Loucy (cell line): ENCODE measurements at regions not wholly inside any gene's neighbourhood (a gene's known extent, or its start where the extent isn't known, plus 50 kb on each side); places are given as distances from the start of the nearest gene placed in this dataset.

Source experiments
- EZH2phosphoT487 ChIP-seq: fragments of 200-600 bp; IDR thresholded peaks from 2 replicates; pipeline ENCODE4 v1.6.1; 2018; ENCODE audit warnings: antibody characterized with exemption, mild to moderate bottlenecking, moderate library complexity, borderline replicate concordance
- TF ChIP-seq, protein P1 (sequence below): fragments of 200-600 bp; sonication (generic); conservative IDR thresholded peaks from 2 replicates; pipeline ENCODE4 v1.5.1; 2014; ENCODE audit warnings: mild to moderate bottlenecking, antibody characterized with exemption, low read length

DNA sequence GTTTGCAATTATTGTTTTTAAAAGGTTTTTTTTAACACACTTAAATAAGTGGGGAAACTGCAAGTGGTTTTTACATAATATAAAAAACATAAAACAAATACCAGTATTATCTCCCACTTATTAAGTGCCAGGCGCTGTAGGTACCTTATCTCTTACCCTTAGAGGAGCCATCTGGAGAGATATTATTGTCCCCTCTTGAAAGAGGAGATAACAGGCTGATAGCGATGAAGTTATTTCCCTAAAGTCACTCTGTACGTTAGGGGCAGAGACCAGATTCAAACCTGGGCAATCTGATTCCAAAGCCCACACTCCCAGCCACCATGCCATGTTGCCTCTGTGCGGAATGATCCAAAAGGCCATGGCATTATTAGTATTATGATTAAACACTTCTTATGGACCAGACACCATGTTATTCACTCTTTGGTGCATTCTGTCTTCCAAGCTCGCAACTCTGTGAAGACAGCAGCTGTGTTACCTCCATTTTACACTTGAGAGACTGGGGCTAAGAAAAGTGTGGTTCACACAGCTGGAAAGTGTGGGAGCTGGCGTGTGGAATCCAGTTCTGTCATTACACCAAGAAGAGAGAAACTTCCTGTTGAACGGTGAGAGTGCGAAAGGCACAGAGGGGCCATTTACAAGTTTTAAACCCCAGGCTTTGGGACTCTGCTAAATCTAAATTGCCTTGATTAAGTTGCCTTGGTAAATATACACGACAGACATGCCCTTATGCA lies 79.9 kb upstream of the MITF start:
- TF ChIP-seq, protein P1, sequence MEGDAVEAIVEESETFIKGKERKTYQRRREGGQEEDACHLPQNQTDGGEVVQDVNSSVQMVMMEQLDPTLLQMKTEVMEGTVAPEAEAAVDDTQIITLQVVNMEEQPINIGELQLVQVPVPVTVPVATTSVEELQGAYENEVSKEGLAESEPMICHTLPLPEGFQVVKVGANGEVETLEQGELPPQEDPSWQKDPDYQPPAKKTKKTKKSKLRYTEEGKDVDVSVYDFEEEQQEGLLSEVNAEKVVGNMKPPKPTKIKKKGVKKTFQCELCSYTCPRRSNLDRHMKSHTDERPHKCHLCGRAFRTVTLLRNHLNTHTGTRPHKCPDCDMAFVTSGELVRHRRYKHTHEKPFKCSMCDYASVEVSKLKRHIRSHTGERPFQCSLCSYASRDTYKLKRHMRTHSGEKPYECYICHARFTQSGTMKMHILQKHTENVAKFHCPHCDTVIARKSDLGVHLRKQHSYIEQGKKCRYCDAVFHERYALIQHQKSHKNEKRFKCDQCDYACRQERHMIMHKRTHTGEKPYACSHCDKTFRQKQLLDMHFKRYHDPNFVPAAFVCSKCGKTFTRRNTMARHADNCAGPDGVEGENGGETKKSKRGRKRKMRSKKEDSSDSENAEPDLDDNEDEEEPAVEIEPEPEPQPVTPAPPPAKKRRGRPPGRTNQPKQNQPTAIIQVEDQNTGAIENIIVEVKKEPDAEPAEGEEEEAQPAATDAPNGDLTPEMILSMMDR = no peak
- no peak for TF ChIP-seq EZH2phosphoT487
